OCI-LY1 (cell line): ENCODE measurements at regions not wholly inside any gene's neighbourhood (a gene's known extent, or its start where the extent isn't known, plus 50 kb on each side); places are given as distances from the start of the nearest gene placed in this dataset.

ENCODE experiments used
- H2AFZ ChIP-seq: fragments of 200-600 bp; sonication (generic), shearing (Covaris generic); 2 replicates; pipeline ENCODE4 v1.6.0; 2014; ENCODE audit warnings: antibody characterized with exemption, mild to moderate bottlenecking, low read length
- H3F3A ChIP-seq: fragments of 200-600 bp; sonication (generic), shearing (Covaris generic); 2 replicates; pipeline ENCODE4 v1.6.0; 2014; ENCODE audit warnings: mild to moderate bottlenecking, antibody characterized with exemption, low read length, moderate library complexity; ENCODE audit not compliant: insufficient read depth
- H3K27ac ChIP-seq: fragments of 200-600 bp; sonication (generic); 2 replicates; pipeline ENCODE4 v1.5.1; 2014; ENCODE audit warnings: low read length, mixed run types, mild to moderate bottlenecking, low read depth; ENCODE audit not compliant: poor library complexity, severe bottlenecking
- H3K27me3 ChIP-seq: fragments of 200-600 bp; sonication (generic); 2 replicates; pipeline ENCODE4 v1.6.0; 2014; ENCODE audit warnings: antibody characterized with exemption, mild to moderate bottlenecking, low read length, moderate library complexity; ENCODE audit not compliant: insufficient read depth
- H3K36me3 ChIP-seq: fragments of 200-600 bp; sonication (generic); 2 replicates; pipeline ENCODE4 v1.6.1; 2014; ENCODE audit warnings: mild to moderate bottlenecking, antibody characterized with exemption, low read length, moderate library complexity, mixed read lengths; ENCODE audit not compliant: insufficient read depth
- H3K4me1 ChIP-seq: fragments of 200-600 bp; sonication (generic); 2 replicates; pipeline ENCODE4 v1.5.1; 2014; ENCODE audit warnings: mild to moderate bottlenecking, low read length, moderate library complexity; ENCODE audit not compliant: insufficient read depth, severe bottlenecking
- H3K4me2 ChIP-seq: fragments of 200-600 bp; sonication (generic), shearing (Covaris generic); 2 replicates; pipeline ENCODE4 v1.6.1; 2014; ENCODE audit warnings: low read length
- H3K4me3 ChIP-seq: fragments of 200-600 bp; sonication (generic); 2 replicates; pipeline ENCODE4 v1.5.1; 2014; ENCODE audit warnings: low read length, low read depth, mild to moderate bottlenecking, mixed read lengths; ENCODE audit not compliant: poor library complexity, severe bottlenecking
- H3K79me2 ChIP-seq: fragments of 200-600 bp; shearing (Covaris generic); 2 replicates; pipeline ENCODE4 v1.6.1; 2016; ENCODE audit warnings: mixed run types, low read length, mixed read lengths; ENCODE audit not compliant: insufficient read depth
- H3K9ac ChIP-seq: fragments of 200-600 bp; sonication (generic), shearing (Covaris generic); 2 replicates; pipeline ENCODE4 v1.6.1; 2014; ENCODE audit warnings: mild to moderate bottlenecking, low read length, mixed read lengths
- H3K9me2 ChIP-seq: fragments of 200-600 bp; sonication (generic), shearing (Covaris generic); 2 replicates; pipeline ENCODE4 v1.6.1; 2014; ENCODE audit warnings: low read depth, mild to moderate bottlenecking, low read length, mixed read lengths
- H3K9me3 ChIP-seq: fragments of 200-600 bp; shearing (Covaris generic); 2 replicates; pipeline ENCODE4 v1.6.1; 2014; ENCODE audit warnings: low read length, mixed read lengths
- H4K20me1 ChIP-seq: fragments of 200-600 bp; sonication (generic), shearing (Covaris generic); 2 replicates; pipeline ENCODE4 v1.6.0; 2016; ENCODE audit warnings: mild to moderate bottlenecking, low read length; ENCODE audit not compliant: insufficient read depth
- EZH2 ChIP-seq: fragments of 200-600 bp; sonication (generic), shearing (Covaris generic); IDR thresholded peaks from 2 replicates; pipeline ENCODE4 v1.8.0; 2017; ENCODE audit warnings: borderline replicate concordance, mixed run types, mild to moderate bottlenecking, antibody characterized with exemption, low read length, moderate library complexity, mixed read lengths
- TF ChIP-seq, protein P1 (sequence below): fragments of 200-600 bp; sonication (generic), shearing (Covaris generic); IDR thresholded peaks from 2 replicates; pipeline ENCODE4 v1.5.1; 2017; ENCODE audit warnings: mild to moderate bottlenecking, antibody characterized with exemption, low read length, moderate library complexity, mixed read lengths

DNA sequence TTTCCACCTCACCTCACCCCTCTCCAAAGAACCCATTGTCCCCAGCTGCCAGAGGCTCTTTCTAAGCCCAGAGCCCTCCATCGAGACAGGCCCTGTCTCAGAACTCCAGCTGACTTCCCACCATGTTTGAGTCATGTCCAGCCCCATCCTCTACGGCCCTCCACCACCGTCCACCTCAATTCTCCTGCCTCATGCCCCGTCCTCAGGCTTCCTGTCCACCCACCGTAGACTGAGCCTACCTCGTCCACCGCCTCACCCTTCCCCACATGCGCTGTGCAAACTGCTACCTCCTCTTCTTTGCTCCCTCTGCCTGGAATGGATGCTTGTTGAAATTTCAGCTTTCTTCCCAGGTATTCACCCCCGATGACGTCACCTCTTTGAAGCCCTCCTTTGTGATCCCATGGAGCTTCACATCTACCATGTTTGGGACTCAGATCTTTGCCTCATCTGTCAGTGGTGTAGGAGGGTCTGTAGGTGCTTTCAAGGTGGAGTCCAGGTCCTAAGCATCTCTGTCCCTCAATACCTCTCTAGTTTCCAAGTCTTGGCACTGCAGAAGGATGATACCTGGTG is 149.0 kb downstream of the MRM1 start:
- Histone ChIP-seq H3K4me1 (no peaks in the 10 kb centered on the region), H3K4me3 (no peak overlapping the region), H4K20me1 (no peaks in the 10 kb centered on the region), H3K9ac (no peak overlapping the region), H3F3A (no peaks in the 10 kb centered on the region), H3K4me2 (no peak overlapping the region), H2AFZ (no peak overlapping the region), H3K27me3 (no peaks in the 10 kb centered on the region; the same call in 1 of the 2 replicates), H3K9me3 (no peaks in the 10 kb centered on the region), H3K36me3 (no peaks in the 10 kb centered on the region), H3K79me2 (no peaks in the 10 kb centered on the region), H3K27ac (no peak overlapping the region), H3K9me2 (no peaks in the 10 kb centered on the region)
- TF ChIP-seq, protein P1, sequence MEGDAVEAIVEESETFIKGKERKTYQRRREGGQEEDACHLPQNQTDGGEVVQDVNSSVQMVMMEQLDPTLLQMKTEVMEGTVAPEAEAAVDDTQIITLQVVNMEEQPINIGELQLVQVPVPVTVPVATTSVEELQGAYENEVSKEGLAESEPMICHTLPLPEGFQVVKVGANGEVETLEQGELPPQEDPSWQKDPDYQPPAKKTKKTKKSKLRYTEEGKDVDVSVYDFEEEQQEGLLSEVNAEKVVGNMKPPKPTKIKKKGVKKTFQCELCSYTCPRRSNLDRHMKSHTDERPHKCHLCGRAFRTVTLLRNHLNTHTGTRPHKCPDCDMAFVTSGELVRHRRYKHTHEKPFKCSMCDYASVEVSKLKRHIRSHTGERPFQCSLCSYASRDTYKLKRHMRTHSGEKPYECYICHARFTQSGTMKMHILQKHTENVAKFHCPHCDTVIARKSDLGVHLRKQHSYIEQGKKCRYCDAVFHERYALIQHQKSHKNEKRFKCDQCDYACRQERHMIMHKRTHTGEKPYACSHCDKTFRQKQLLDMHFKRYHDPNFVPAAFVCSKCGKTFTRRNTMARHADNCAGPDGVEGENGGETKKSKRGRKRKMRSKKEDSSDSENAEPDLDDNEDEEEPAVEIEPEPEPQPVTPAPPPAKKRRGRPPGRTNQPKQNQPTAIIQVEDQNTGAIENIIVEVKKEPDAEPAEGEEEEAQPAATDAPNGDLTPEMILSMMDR: no peak
- TF ChIP-seq EZH2: no peak

GRCh38 chr17:36752096-36752888 is 150.9 kb downstream of the MRM1 start:
- H3K4me3 ChIP-seq: no peak overlapping the region
- TF ChIP-seq, protein P1: no peak
- TF ChIP-seq EZH2: no peak
- no peaks in the 10 kb centered on the region for H3K9me2 ChIP-seq

GRCh38 chr17:36755586-36755985 is 154.2 kb downstream of the MRM1 start:
- no peaks in the 10 kb centered on the region for H3K9me2 ChIP-seq
- H3K36me3 ChIP-seq: no peaks in the 10 kb centered on the region
- no peak overlapping the region for H3K4me2 ChIP-seq
- TF ChIP-seq, protein P1: peak; percentile 61
- no peak for TF ChIP-seq EZH2
- H2AFZ ChIP-seq: no peak overlapping the region
- no peak overlapping the region for H3K4me3 ChIP-seq
- H3K27me3 ChIP-seq: no peaks in the 10 kb centered on the region; the same call in 1 of the 2 replicates
- no peaks in the 10 kb centered on the region for H3K4me1 ChIP-seq
- no peak overlapping the region for H3K9ac ChIP-seq
- H3K27ac ChIP-seq: no peak overlapping the region
- no peaks in the 10 kb centered on the region for H3K79me2 ChIP-seq
- no peaks in the 10 kb centered on the region for H3K9me3 ChIP-seq
- no peaks in the 10 kb centered on the region for H4K20me1 ChIP-seq
- no peaks in the 10 kb centered on the region for H3F3A ChIP-seq

More at GRCh38 chr17:36752096-36752888, 150.9 kb downstream of the MRM1 start:
- no peaks in the 10 kb centered on the region for H3K9me3 ChIP-seq
- no peak overlapping the region for H2AFZ ChIP-seq
- H3K27me3 ChIP-seq: no peaks in the 10 kb centered on the region; the same call in 1 of the 2 replicates
- no peaks in the 10 kb centered on the region for H3F3A ChIP-seq
- no peak overlapping the region for H3K4me2 ChIP-seq
- H3K4me1 ChIP-seq: no peaks in the 10 kb centered on the region
- H4K20me1 ChIP-seq: no peaks in the 10 kb centered on the region
- no peak overlapping the region for H3K27ac ChIP-seq
- no peak overlapping the region for H3K9ac ChIP-seq
- H3K79me2 ChIP-seq: no peaks in the 10 kb centered on the region
- no peaks in the 10 kb centered on the region for H3K36me3 ChIP-seq
